ENCODE measurements at regions not wholly inside any gene's neighbourhood (a gene's known extent, or its start where the extent isn't known, plus 50 kb on each side); places are given as distances from the start of the nearest gene placed in this dataset.

DNA sequence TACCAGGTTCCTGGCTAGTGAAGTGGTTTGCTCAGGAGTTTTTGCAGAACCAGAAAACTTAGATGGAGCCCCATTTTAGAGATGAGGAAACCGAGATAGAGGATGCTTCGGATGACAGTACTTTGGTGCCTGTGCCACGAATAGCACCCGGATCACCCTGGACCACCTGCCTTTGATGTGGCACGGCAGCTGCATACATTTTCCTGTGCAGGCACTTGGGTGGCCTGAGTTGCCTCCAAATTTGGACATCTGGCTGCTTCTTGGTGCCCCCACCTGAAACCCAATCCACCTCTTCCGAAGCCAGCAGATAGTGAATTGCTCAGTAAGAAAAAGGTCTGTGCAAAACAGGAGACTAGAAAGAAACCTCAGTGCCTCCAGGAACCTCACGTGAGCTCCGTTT, 140.6 kb upstream of the ID2 start:
- TF ChIP-seq CTCF (IDR thresholded peaks at IDR 0.05) (no peak), POLR2AphosphoS5 (IDR thresholded peaks at IDR 0.05) (no peak), POLR2A (IDR thresholded peaks at IDR 0.05; ENCODE audit: low read depth) (no peak)

All from esophagus muscularis mucosa (tissue), 3 donors.